ENCODE measurements at regions not wholly inside any gene's neighbourhood (a gene's known extent, or its start where the extent isn't known, plus 50 kb on each side); places are given as distances from the start of the nearest gene placed in this dataset.

GRCh38 chr18:57961876-57962505 lies 82.0 kb upstream of the NEDD4L start:
- no peaks in the 10 kb centered on the region for H3K36me3 ChIP-seq (replicated peaks in 1 of 2; ENCODE audit: control insufficient read depth in 1 of 2, insufficient read depth in 2 of 2, low read length in 2 of 2)
- no peaks in the 10 kb centered on the region for H3K4me1 ChIP-seq (ENCODE audit: control insufficient read depth in 1 of 2, insufficient read depth in 2 of 2, low read length in 2 of 2)
- Mint-ChIP-seq H3K27ac (no peak overlapping the region), H3K36me3 (no peaks in the 10 kb centered on the region), H3K9me3 (peaks cover 0 to 2% (median 0%) of the 10 kb centered on the region in 7 donors), H3K4me3 (no peak overlapping the region), H3K4me1 (no peaks in the 10 kb centered on the region), H3K27me3 (ENCODE audit: low read depth in 3 of 3) (peaks cover 0 to 5% (median 5%) of the 10 kb centered on the region in 3 donors)
- no peak for TF ChIP-seq CTCF (IDR thresholded peaks at IDR 0.05)
- H2AFZ ChIP-seq (ENCODE audit: insufficient read depth, low read depth, low read length, poor library complexity, severe bottlenecking) = no peak overlapping the region
- H3K9ac ChIP-seq (ENCODE audit: insufficient read depth, low read length, poor library complexity, severe bottlenecking) = no peak overlapping the region
- no peak overlapping the region for H3K4me3 ChIP-seq (replicated peaks in 1 of 3; ENCODE audit: low read depth in 2 of 3, low read length in 3 of 3)
- H3K9me3 ChIP-seq (replicated peaks in 1 of 2; ENCODE audit: control insufficient read depth in 1 of 2, insufficient read depth in 1 of 2, low read length in 2 of 2) = no peaks in the 10 kb centered on the region
- no peak overlapping the region for H3K4me2 ChIP-seq (replicated peaks; ENCODE audit: extremely low read depth, low read length, poor library complexity, severe bottlenecking)
- H3K27ac ChIP-seq (ENCODE audit: low read depth in 1 of 2, low read length in 2 of 2) = no peak overlapping the region
- H4K20me1 ChIP-seq (ENCODE audit: insufficient read depth, low read length) = no peaks in the 10 kb centered on the region
- intact Hi-C loops (cut with micrococcal nuclease) = no loop called here
- DNase-seq = no peak
- no CpG with 5 or more reads among the region's 1 CpG for WGBS (ENCODE audit: insufficient coverage)
- no peaks in the 10 kb centered on the region for H3K27me3 ChIP-seq (ENCODE audit: control insufficient read depth in 2 of 2, insufficient read depth in 2 of 2, low read length in 2 of 2)
- no peaks in the 10 kb centered on the region for H3K79me2 ChIP-seq (ENCODE audit: insufficient read depth, low read length)

GRCh38 chr18:57961411-57961810 lies 82.6 kb upstream of the NEDD4L start:
- H3K79me2 ChIP-seq (ENCODE audit: insufficient read depth, low read length) = no peaks in the 10 kb centered on the region
- Mint-ChIP-seq H3K4me3 (no peak overlapping the region), H3K36me3 (no peaks in the 10 kb centered on the region), H3K27ac (no peak overlapping the region), H3K27me3 (ENCODE audit: low read depth in 3 of 3) (peaks cover 0 to 5% (median 5%) of the 10 kb centered on the region in 3 donors), H3K9me3 (peaks cover 0 to 2% (median 0%) of the 10 kb centered on the region in 7 donors), H3K4me1 (no peaks in the 10 kb centered on the region)
- DNase-seq = no peak
- no peaks in the 10 kb centered on the region for H3K27me3 ChIP-seq (ENCODE audit: control insufficient read depth in 2 of 2, insufficient read depth in 2 of 2, low read length in 2 of 2)
- no peak overlapping the region for H3K27ac ChIP-seq (ENCODE audit: low read depth in 1 of 2, low read length in 2 of 2)
- intact Hi-C loops (cut with micrococcal nuclease) = no loop called here
- H3K9ac ChIP-seq (ENCODE audit: insufficient read depth, low read length, poor library complexity, severe bottlenecking) = no peak overlapping the region
- H2AFZ ChIP-seq (ENCODE audit: insufficient read depth, low read depth, low read length, poor library complexity, severe bottlenecking) = no peak overlapping the region
- TF ChIP-seq CTCF (IDR thresholded peaks at IDR 0.05) = no peak
- H3K9me3 ChIP-seq (replicated peaks in 1 of 2; ENCODE audit: control insufficient read depth in 1 of 2, insufficient read depth in 1 of 2, low read length in 2 of 2) = no peaks in the 10 kb centered on the region
- no peaks in the 10 kb centered on the region for H3K36me3 ChIP-seq (replicated peaks in 1 of 2; ENCODE audit: control insufficient read depth in 1 of 2, insufficient read depth in 2 of 2, low read length in 2 of 2)
- no peak overlapping the region for H3K4me2 ChIP-seq (replicated peaks; ENCODE audit: extremely low read depth, low read length, poor library complexity, severe bottlenecking)
- H3K4me3 ChIP-seq (replicated peaks in 1 of 3; ENCODE audit: low read depth in 2 of 3, low read length in 3 of 3) = no peak overlapping the region
- no peaks in the 10 kb centered on the region for H3K4me1 ChIP-seq (ENCODE audit: control insufficient read depth in 1 of 2, insufficient read depth in 2 of 2, low read length in 2 of 2)
- no peaks in the 10 kb centered on the region for H4K20me1 ChIP-seq (ENCODE audit: insufficient read depth, low read length)
